Stimulated activated CD8-positive, alpha-beta memory T cell treated with anti-CD3 and anti-CD28 coated beads, Interleukin-7, amount 100 ng/mL, for 48 hours (primary cell): ENCODE measurements at regions not wholly inside any gene's neighbourhood (a gene's known extent, or its start where the extent isn't known, plus 50 kb on each side); places are given as distances from the start of the nearest gene placed in this dataset.
"Not testable (repeated sequence)": the region's sequence is repeated elsewhere in the genome, so short reads cannot be mapped to it uniquely, and the experiment has no call there.

Source experiments
- DNase-seq, 2 donors: peaks; one replicate each; pipeline ENCODE4 v3.0.0-alpha.2; 2020; ENCODE audit warnings: low read depth in 1 of 2; ENCODE audit errors: extremely low read depth in 1 of 2

- DNase-seq = no peak
Measured at GRCh38 chr2:22035361-22035830, 911.6 kb downstream of the TDRD15 start.

- DNase-seq = no peak
Measured at GRCh38 chr2:22037274-22037673, 913.5 kb downstream of the TDRD15 start.

DNA sequence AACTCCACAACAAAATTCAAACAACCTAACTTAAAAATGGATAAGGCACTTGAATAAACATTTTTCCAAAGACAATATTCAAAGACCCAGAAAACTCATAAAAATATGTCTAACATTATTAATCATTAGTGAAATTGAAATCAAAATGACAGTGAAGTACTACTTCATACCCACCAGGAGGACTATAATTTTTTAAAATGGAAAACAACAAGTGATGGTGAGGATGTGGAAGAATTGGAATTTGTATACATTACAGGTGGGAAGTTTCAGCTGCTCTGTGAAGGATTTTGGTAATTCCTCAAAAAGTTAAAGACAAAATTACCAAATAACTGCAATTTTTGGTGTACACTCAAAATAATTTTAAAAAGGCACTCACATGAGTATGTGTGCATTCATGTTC lies 920.0 kb downstream of the TDRD15 start:
- no peak for DNase-seq

- no peak for DNase-seq
Measured at GRCh38 chr2:22055784-22056620, 932.2 kb downstream of the TDRD15 start.

- no peak for DNase-seq
Measured at GRCh38 chr2:22056621-22057132, 932.9 kb downstream of the TDRD15 start.

DNA sequence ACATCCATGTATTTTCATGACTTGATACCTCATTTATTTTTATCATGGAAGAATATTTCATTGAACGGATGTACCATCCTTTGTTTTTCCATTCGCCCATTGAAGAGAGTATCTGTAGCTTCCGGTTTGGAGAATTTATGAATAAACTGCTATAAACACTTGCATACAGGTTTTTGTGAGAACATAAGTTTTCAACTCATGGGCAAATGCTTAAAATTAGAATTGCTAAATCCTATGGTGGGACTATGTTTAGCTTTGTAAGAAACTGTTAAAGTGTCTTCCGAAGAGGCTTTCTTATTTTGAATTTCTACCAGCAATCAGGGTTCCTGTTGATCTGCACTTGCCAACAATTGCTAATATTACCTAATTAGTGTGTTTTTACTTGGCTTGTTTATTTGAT lies 938.9 kb downstream of the TDRD15 start:
- DNase-seq = no peak

DNA sequence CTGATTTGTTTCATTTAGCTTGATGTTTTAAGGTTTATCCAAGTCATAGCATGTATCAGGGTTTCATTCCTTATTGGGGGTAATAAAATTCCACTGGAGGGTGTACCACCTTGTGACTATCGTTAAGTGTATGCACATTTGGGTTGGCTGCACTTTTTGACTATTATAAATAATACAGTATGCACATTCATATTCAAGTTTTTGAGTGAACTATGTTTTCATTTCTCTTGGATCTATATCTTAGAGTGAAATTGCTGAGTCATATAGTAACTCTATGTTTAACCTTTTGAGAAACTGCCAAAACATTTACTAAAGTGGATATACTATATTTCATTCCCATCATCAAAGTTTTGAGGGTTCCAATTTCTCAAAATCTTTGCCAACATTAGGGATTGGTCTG lies 952.7 kb downstream of the TDRD15 start:
- no peak for DNase-seq

- no peak for DNase-seq
Measured at GRCh38 chr2:22078701-22079100, 954.9 kb downstream of the TDRD15 start.

GRCh38 chr2:22079583-22079982 lies 955.8 kb downstream of the TDRD15 start:
- no peak for DNase-seq

DNA sequence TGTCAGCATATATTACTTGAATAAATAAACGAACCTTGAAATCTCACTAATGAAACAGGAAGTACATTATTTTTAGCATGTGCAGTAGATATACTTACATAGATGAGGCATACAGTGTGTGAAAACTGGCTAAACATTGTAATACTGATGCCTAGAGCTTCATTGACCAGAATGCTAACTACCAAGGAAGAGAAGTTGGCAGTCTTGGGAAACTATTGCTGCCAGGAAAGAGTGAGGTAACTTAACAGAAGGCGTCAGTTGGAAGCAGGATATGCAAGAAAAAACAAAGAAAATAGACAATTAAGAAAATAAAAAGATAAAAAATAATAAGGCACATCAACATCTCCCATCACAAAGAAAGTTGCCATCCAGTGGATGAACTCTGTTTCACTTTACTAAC lies 963.0 kb downstream of the TDRD15 start:
- no peak for DNase-seq

- not testable (repeated sequence) for DNase-seq
Measured at GRCh38 chr2:22103617-22104016, 979.8 kb downstream of the TDRD15 start.

DNA sequence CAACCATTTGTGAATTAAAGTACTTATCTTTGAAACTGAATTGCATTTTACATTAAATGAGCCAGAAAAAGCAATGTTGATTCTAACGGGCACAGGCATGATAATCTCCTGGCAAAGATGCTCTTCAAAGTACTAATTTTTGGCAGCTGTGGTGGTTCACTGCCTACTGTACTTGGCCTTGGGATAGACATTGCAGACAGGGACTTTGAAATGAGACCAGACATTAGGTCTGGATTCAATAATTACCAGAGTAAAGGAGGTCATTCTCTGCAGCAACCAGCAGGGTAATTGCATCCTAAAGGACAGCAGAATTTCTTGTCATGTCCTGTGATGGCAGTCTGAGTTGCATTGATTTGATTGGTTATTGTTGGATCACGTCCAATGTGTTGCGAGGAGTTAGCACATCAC lies 986.5 kb downstream of the TDRD15 start:
- DNase-seq = no peak

DNA sequence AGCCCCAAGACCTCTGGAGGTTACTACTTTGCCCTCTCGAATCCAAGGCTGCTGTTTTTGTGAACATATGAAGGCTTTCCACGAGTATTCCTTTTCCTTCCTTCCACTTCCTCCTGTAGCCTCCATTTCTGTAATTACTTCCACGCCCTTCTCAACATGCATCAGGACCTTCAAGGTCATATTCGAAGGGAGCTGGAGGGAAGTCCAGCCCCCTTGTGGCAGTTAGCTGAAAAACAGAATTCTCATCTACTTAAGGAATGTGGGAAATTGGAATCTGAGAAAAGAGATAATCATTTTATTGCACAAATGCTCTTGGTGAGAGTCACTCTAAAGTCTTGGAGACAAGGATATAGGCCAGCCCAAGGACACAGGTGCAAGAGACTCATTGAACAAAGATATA lies 1000.2 kb downstream of the TDRD15 start:
- DNase-seq = no peak

DNA sequence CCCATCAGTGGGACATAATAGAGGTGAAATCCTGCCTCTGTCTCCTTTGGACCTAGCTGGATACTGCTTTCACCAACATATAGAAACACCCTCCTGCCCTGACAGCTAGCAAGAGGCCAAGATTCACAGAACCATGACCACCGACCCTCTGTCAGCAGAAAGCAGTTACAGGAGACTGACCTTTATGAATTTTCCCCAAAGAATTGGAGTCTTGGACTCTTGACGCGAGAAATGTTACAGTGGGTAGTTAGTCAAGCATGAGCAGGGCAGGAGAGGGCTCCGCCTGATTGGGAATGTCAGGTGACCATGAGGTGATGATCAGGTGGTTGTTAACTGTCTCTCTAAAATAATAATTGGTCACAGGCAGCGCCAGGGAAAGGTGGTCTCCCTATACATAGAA lies 1002.3 kb downstream of the TDRD15 start:
- DNase-seq = no peak

DNA sequence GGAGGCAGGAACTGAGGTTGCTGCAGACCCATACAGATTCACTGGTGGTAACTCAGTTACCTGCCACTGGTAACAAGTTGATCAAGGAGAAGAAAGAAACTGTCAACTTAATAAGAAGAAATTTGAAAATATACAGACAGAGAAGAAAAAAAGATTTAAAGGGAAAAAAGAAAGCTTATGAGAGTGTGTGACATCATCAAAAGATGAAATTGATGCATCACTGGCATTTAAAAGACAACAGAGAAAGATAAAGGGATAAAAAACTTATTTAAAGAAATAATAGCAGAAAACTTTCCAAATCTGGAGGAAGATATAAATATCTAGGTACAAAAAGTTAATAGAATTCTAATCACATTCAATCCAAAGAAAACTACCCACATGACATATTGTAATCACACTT lies 1003.2 kb downstream of the TDRD15 start:
- no peak for DNase-seq

DNA sequence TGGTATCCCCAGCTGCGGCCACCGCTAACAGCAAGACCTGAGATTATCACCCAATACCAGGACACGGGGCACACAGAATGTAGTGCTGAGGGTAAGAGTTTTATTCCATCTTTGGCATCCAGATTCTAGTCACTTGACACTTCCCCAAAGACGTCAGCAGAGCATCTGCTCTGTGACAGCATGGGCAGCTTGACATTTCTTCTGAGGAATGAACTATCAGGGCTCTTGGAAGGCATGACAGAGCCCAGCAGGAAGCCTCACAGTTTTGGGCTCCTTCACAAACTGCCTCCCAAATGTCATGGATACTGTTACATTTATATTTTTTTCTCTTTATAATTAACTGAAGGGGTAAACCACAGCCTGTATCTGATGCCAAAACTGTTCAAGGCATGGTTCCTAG lies 1010.7 kb downstream of the TDRD15 start:
- no peak for DNase-seq

GRCh38 chr2:22136446-22136845 lies 1012.7 kb downstream of the TDRD15 start:
- DNase-seq = no peak

- no peak for DNase-seq
Measured at GRCh38 chr2:22143840-22144239, 1020.1 kb downstream of the TDRD15 start.

- DNase-seq = no peak
Measured at GRCh38 chr2:22153931-22154613, 1030.3 kb downstream of the TDRD15 start.

DNA sequence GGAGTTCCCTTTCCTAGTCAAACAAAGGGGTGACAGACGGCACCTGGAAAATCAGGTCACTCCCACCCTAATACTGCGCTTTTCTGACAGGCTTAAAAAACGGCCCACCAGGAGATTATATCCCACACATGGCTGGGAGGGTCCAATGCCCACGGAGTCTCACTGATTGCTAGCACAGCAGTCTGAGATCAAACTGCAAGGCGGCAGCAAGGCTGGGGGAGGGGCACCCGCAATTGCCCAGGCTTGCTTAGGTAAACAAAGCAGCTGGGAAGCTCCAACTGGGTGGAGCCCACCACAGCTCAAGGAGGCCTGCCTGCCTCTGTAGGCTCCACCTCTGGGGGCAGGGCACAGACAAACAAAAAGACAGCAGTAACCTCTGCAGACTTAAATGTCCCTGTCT lies 1032.9 kb downstream of the TDRD15 start:
- DNase-seq = not testable (repeated sequence)

DNA sequence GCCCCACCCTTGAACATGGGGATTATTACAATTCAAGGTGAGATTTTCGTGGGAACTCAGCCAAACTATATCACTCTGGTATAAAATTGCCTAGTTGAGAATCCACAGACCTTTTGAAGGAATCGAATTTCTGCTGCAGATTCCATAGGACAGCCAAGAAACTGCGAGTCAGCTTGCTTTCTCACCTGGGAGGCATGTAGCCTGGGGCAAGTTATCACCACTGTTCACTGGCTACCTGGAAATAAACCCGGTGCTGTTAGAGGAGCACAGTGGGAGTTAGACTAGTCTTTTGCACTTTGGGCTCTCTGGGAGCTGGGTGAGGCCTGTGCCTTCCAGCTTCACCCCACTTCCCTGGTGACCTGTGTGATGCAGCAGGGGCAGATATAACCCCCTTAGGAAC lies 1043.5 kb downstream of the TDRD15 start:
- no peak for DNase-seq

- no peak for DNase-seq
Measured at GRCh38 chr2:22175003-22175402, 1051.2 kb downstream of the TDRD15 start.
